22Rv1 (cell line): ENCODE measurements at regions not wholly inside any gene's neighbourhood (a gene's known extent, or its start where the extent isn't known, plus 50 kb on each side); places are given as distances from the start of the nearest gene placed in this dataset.

ENCODE experiments used
- H3K27ac ChIP-seq: fragments of 450-650 bp; 2 replicates; pipeline ENCODE4 v1.5.1; 2017
- ZFX ChIP-seq: fragments of 450-650 bp; IDR thresholded peaks from 2 replicates; pipeline ENCODE4 v1.6.1; 2017; ENCODE audit warnings: antibody characterized with exemption, borderline replicate concordance
- TF ChIP-seq, protein P1 (sequence below): fragments of 450-650 bp; IDR thresholded peaks from 2 replicates; pipeline ENCODE4 v1.5.1; 2017; ENCODE audit warnings: mild to moderate bottlenecking

DNA sequence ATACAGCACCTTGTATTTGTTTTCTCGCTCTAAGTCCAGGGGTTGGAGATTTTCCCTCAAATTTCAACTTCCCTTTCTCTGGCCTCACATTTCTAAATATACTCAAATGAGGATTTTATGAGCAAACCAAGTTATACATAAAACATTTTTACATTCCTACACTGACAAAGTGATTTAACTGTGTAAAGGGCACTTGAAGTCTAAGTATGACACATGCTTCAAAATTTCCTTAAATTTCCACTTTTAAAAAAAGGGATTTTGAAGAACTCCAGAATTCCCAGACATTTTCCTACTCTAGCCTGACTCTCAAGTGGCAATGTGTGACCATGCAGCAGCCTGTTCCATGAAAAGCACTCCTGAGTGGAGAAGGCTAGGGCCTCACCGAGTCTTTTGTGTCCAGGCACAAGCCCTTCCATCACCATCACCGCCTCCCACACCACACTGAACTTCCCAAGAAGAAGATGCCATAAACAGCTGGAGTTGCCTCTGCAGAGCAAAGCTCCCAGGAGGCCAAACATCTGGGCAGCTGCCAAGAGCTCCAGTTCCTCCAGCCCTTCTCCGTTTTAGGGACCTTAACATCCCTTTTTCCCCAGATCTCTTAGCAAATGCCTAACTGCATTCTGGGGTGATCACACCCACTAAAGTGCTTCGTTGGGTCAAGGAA is 68.9 kb downstream of the NCR2 start:
- TF ChIP-seq ZFX, result no peak
- TF ChIP-seq, protein P1, sequence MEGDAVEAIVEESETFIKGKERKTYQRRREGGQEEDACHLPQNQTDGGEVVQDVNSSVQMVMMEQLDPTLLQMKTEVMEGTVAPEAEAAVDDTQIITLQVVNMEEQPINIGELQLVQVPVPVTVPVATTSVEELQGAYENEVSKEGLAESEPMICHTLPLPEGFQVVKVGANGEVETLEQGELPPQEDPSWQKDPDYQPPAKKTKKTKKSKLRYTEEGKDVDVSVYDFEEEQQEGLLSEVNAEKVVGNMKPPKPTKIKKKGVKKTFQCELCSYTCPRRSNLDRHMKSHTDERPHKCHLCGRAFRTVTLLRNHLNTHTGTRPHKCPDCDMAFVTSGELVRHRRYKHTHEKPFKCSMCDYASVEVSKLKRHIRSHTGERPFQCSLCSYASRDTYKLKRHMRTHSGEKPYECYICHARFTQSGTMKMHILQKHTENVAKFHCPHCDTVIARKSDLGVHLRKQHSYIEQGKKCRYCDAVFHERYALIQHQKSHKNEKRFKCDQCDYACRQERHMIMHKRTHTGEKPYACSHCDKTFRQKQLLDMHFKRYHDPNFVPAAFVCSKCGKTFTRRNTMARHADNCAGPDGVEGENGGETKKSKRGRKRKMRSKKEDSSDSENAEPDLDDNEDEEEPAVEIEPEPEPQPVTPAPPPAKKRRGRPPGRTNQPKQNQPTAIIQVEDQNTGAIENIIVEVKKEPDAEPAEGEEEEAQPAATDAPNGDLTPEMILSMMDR, result no peak

DNA sequence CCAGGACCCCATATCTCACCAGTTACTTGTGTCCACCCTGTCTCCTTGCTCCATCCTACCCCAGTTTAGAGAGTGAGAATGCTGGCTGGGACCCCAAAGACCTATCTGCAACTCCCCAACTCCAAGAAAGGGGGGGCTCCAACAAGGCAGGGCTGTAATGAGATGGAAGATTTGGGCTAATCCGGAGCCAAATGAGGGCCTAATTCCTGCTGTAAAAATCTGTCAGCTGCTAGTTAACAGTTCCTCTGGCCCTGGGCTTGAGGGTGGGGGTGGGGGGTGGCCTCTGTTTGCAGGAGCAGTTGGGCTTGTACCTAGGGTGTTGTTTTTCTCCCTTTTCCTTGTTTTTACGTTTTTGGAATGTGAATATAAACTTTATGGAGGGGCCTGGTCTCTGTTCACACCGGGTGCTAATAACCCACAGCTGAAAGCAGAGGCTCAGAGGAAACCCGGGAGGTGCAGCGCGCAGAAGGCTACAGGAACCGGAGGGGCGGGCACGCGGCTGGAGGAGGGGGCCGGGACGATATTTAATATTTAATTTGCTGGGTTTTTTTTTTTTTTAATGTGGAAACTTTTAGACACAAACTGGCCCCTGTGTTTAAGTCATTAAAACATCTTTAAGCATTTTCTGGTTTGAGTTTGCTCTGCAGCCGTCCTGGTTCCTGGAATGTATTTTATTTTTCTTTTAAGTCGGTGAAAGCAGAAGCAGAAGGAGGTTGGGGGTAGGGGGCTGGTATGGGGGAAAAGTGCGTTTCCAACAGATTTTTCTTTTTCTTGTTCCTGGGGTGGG is 70.7 kb downstream of the NCR2 start:
- TF ChIP-seq, protein P1, result no peak
- no peak for TF ChIP-seq ZFX
- no peak overlapping the region for H3K27ac ChIP-seq

More for the DNA sequence above, 68.9 kb downstream of the NCR2 start:
- H3K27ac ChIP-seq, result no peak overlapping the region

DNA sequence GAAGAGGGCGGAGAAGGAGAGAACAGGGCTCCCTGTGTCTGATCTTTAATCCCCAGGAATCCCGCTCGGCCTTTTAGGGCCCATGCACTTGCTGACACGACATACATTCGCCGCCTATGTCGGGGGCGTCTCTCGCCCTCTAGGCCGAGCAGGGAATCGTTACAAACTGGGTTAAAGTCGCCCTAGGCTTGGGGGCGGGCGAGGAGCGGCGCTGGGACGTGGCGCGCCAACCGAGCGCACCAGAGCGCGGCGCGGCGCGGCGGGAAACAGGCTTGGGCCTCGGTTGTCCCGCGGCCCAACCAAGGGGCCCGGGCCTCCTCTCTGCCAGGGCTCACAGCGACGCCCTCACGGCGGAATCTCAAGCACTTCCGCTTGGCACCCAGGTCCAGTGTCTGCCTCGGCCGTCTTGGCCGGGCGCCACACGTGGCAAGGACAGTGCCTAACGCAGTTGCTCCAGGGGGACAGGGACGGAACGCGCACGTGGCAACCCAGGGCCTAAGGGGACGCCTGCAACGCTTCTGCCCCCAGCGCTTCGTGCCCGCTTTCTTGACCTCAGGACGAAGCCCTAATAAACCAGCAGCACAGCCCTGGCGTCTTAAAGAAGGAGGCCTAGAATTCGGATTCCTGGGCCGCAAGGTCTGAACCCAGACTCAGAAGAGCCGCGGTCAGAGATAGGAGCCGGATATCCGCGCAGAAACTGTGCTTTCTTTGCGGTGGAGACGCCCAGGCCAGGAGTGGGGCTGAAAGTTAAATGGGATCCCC is 71.5 kb downstream of the NCR2 start:
- no peak overlapping the region for H3K27ac ChIP-seq
- TF ChIP-seq ZFX, result no peak
- TF ChIP-seq, protein P1, result no peak

DNA sequence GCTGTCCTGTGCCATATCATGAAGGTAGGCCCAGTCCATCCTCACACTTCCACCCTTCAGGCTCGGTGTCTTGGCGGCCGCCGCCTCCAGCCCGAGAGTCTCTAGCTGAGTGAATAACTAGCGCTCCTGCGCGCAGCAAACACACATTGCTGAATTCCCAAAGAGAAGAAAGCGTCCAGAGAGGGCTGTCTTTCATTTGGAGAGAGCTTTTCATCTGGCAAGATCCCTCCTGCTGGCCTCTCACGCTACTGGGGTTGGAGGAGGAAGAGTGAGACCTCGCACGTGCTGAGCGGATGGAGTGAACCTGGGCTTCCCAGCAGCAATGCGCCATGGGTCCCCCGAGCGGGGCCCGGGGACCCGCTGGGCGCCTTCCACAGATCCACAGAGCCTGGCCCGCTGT is 73.2 kb downstream of the NCR2 start:
- TF ChIP-seq, protein P1, result no peak
- no peak overlapping the region for H3K27ac ChIP-seq

DNA sequence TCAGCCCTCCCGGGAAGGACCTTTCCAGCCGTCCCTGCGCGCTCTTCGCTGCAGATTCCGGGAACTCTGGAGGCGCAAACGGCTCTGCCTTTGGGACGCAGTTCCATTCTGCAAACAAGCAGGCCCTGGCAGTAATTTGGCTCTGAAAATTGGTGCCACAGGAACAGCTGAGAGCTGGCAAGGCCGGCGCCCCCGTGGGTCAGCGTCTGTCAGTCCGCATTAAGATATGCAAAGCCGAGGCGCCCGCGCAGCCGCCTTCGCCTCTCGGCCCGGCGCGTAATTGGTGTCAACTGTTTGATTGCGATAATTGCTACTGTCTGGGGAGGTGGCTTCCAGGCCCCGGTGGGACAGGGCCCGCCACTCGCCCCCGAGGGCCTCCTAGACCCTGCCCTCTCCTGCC is 73.6 kb downstream of the NCR2 start:
- TF ChIP-seq, protein P1, result no peak
- no peak for TF ChIP-seq ZFX
- H3K27ac ChIP-seq, result no peak overlapping the region

DNA sequence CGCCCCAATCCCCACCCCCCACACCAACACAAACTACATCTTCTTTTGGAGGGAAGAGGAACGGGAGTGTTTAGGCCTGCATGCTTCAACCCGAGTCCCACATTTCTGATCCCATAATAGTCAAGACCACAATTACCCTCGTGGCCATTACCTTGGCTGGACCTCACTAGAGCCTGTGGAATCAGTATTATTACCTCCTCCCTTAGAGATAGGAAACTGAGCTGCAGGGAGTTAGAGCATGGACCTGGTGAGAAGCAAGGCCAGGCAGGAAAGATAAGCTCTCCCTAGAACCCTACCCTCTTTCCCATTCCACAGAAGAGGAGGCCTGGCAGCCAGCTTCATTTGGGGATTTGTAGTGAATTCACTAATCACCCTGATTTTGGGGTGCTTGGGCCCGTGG is 74.1 kb downstream of the NCR2 start:
- TF ChIP-seq, protein P1, result no peak
- TF ChIP-seq ZFX, result no peak
- no peak overlapping the region for H3K27ac ChIP-seq

DNA sequence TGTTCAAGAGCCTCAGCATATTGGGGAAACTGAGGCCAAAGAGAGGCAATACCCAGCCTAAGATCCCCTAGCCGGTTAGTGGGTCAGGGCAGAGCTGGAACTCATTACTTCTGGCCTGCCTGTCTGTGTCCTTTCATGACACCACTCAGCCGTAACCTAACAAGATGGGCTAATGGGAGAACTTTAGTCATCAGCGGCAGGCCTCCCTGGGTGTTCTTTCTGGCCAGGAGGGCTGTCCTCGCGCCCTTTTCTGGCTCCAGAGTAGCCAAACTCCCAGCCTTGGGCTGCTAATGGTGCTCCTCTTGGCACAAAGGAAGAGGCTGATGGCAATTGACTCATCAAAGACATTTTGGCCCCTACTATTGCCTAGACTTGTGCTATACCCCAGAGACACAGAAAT is 76.6 kb downstream of the NCR2 start:
- TF ChIP-seq, protein P1, result no peak
- no peak overlapping the region for H3K27ac ChIP-seq
